DOHH2 (cell line): ENCODE measurements at regions not wholly inside any gene's neighbourhood (a gene's known extent, or its start where the extent isn't known, plus 50 kb on each side); places are given as distances from the start of the nearest gene placed in this dataset.

Source experiments
- H3F3A ChIP-seq: fragments of 200-600 bp; sonication (generic), shearing (Covaris generic); 2 replicates; pipeline ENCODE4 v1.6.0; 2016; ENCODE audit warnings: antibody characterized with exemption, mild to moderate bottlenecking; ENCODE audit not compliant: control insufficient read depth, insufficient read depth
- H3K27ac ChIP-seq: fragments of 200-600 bp; sonication (generic); 2 replicates; pipeline ENCODE4 v1.5.1; 2014; ENCODE audit warnings: low read depth, mild to moderate bottlenecking, low read length, moderate library complexity
- H3K27me3 ChIP-seq: fragments of 200-600 bp; sonication (generic); 2 replicates; pipeline ENCODE4 v1.6.1; 2014; ENCODE audit warnings: mild to moderate bottlenecking, low read length, mixed read lengths; ENCODE audit not compliant: control insufficient read depth
- H3K36me3 ChIP-seq: fragments of 200-600 bp; sonication (generic); 2 replicates; pipeline ENCODE4 v1.6.1; 2014; ENCODE audit warnings: mild to moderate bottlenecking, low read length, moderate library complexity, mixed read lengths; ENCODE audit not compliant: control insufficient read depth
- H3K4me1 ChIP-seq: fragments of 200-600 bp; sonication (generic); 2 replicates; pipeline ENCODE4 v1.6.1; 2014; ENCODE audit warnings: mild to moderate bottlenecking, low read length, mixed read lengths; ENCODE audit not compliant: control insufficient read depth
- H3K4me2 ChIP-seq: fragments of 200-600 bp; sonication (generic); 2 replicates; pipeline ENCODE4 v1.6.0; 2014; ENCODE audit warnings: mild to moderate bottlenecking, low read length, moderate library complexity
- H3K4me3 ChIP-seq: fragments of 200-600 bp; sonication (generic); 2 replicates; pipeline ENCODE4 v1.5.1; 2014; ENCODE audit warnings: mild to moderate bottlenecking, low read length, mixed read lengths
- H3K79me2 ChIP-seq: fragments of 200-600 bp; sonication (generic); 2 replicates; pipeline ENCODE4 v1.6.1; 2014; ENCODE audit warnings: mild to moderate bottlenecking, low read length, mixed read lengths; ENCODE audit not compliant: control insufficient read depth
- H3K9me2 ChIP-seq: fragments of 200-600 bp; sonication (generic); replicated peaks from 2 replicates; pipeline ENCODE4 v1.6.1; 2014; ENCODE audit warnings: mild to moderate bottlenecking, low read length, mixed read lengths; ENCODE audit not compliant: control insufficient read depth
- H3K9me3 ChIP-seq: fragments of 200-600 bp; sonication (generic); 2 replicates; pipeline ENCODE4 v1.6.1; 2014; ENCODE audit warnings: antibody characterized with exemption, low read length, mixed read lengths; ENCODE audit not compliant: control insufficient read depth, insufficient read depth
- H4K20me1 ChIP-seq: fragments of 200-600 bp; sonication (generic); 2 replicates; pipeline ENCODE4 v1.6.0; 2014; ENCODE audit warnings: low read depth, mild to moderate bottlenecking, antibody characterized with exemption, low read length, moderate library complexity; ENCODE audit not compliant: control insufficient read depth, insufficient read depth
- EZH2phosphoT487 ChIP-seq: fragments of 200-600 bp; sonication (generic); IDR thresholded peaks from 2 replicates; pipeline ENCODE4 v1.6.1; 2017; ENCODE audit warnings: borderline replicate concordance, mild to moderate bottlenecking, antibody characterized with exemption, low read length, moderate library complexity, mixed read lengths
- TF ChIP-seq, protein P1 (sequence below): fragments of 200-600 bp; sonication (generic); IDR thresholded peaks from one replicate; pipeline ENCODE4 v1.5.1; 2014; ENCODE audit warnings: antibody characterized with exemption, mild to moderate bottlenecking, low read depth, low read length; ENCODE audit not compliant: poor library complexity, severe bottlenecking

DNA sequence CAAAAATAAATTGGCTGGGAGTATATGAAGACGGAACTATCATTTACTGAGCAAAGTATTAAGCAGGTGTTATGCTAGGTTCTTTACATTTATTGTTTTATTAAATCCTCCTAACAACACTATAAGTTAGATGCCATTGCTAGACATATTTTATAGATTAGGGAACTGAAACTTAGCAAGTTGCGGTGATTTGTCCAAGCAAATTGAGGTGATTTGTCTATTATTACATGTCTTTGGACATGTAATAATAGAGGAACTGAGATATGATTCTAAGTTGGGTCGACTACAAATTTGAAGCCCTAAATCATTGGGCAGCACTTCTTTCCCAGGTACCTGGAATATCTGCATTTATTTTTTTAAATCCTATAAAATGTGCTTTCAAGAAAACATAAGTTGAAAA is 429.9 kb downstream of the GABRG2 start:
- H3K4me3 ChIP-seq, result peak overlapping the region; percentile 16; the same call in 1 of the 2 replicates
- H3K9me2 ChIP-seq, result no peaks in the 10 kb centered on the region
- H3K27me3 ChIP-seq, result no peaks in the 10 kb centered on the region
- no peaks in the 10 kb centered on the region for H3K9me3 ChIP-seq
- TF ChIP-seq, protein P1, sequence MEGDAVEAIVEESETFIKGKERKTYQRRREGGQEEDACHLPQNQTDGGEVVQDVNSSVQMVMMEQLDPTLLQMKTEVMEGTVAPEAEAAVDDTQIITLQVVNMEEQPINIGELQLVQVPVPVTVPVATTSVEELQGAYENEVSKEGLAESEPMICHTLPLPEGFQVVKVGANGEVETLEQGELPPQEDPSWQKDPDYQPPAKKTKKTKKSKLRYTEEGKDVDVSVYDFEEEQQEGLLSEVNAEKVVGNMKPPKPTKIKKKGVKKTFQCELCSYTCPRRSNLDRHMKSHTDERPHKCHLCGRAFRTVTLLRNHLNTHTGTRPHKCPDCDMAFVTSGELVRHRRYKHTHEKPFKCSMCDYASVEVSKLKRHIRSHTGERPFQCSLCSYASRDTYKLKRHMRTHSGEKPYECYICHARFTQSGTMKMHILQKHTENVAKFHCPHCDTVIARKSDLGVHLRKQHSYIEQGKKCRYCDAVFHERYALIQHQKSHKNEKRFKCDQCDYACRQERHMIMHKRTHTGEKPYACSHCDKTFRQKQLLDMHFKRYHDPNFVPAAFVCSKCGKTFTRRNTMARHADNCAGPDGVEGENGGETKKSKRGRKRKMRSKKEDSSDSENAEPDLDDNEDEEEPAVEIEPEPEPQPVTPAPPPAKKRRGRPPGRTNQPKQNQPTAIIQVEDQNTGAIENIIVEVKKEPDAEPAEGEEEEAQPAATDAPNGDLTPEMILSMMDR, result no peak
- TF ChIP-seq EZH2phosphoT487, result no peak
- H3K79me2 ChIP-seq, result no peaks in the 10 kb centered on the region
- peaks cover 27% of the 10 kb centered on the region for H3K4me1 ChIP-seq
- H3K27ac ChIP-seq, result peak overlapping the region; percentile 24; the same call in 1 of the 2 replicates
- no peaks in the 10 kb centered on the region for H3F3A ChIP-seq
- no peaks in the 10 kb centered on the region for H4K20me1 ChIP-seq
- H3K36me3 ChIP-seq, result no peaks in the 10 kb centered on the region
- peak overlapping the region; percentile 21; the same call in 1 of the 2 replicates for H3K4me2 ChIP-seq

DNA sequence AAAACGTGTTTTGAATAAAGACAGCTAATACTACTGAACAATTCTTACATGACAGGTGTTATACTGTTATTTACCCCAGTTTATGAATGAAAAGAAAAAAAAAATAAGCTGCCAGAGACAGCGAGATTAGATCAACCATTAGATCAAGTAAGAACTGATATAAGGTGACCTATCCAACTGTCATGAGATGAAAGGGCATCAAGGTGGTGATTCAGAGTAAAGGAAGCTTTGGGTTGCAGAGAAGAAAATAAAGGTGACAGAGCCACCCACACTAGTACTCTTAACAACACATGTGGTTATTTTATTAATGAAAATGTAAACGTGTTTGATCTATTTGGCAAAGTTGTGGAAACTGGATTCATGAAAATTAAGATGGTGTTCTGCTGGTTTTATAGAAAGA is 435.2 kb downstream of the GABRG2 start:
- Histone ChIP-seq H3K27ac (no peak overlapping the region), H4K20me1 (no peaks in the 10 kb centered on the region), H3F3A (no peaks in the 10 kb centered on the region), H3K4me3 (no peak overlapping the region), H3K4me2 (no peak overlapping the region), H3K9me3 (no peaks in the 10 kb centered on the region), H3K27me3 (no peaks in the 10 kb centered on the region), H3K9me2 (no peaks in the 10 kb centered on the region), H3K79me2 (no peaks in the 10 kb centered on the region), H3K4me1 (peaks cover 3% of the 10 kb centered on the region), H3K36me3 (no peaks in the 10 kb centered on the region)
- no peak for TF ChIP-seq EZH2phosphoT487
- TF ChIP-seq, protein P1, result no peak

DNA sequence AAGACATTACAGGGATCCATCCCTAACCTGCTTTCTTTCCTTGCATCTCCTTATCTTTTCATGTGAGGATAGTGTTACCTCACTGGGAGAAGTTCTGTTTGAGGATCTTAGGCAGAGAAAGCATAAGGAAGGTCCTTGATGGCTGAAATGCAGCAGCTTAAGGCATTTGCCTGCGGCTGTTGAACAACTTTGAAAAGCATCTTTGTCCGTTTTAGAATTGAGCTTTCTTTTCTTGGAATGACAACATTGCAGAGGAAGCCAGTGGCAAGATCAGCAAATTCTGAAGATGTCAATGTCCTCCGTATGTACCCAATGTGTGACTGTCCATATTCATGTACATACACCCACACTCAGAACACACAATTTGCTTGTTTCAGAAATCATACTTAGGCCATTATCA is 436.2 kb downstream of the GABRG2 start:
- Histone ChIP-seq H4K20me1 (no peaks in the 10 kb centered on the region), H3K27ac (no peak overlapping the region), H3K4me1 (no peaks in the 10 kb centered on the region), H3K4me2 (no peak overlapping the region), H3K4me3 (no peak overlapping the region), H3K27me3 (no peaks in the 10 kb centered on the region), H3K36me3 (no peaks in the 10 kb centered on the region), H3F3A (no peaks in the 10 kb centered on the region), H3K9me3 (no peaks in the 10 kb centered on the region), H3K79me2 (no peaks in the 10 kb centered on the region), H3K9me2 (no peaks in the 10 kb centered on the region)
- TF ChIP-seq EZH2phosphoT487, result no peak
- TF ChIP-seq, protein P1, result no peak
